Activated CD4-positive, alpha-beta T cell treated with anti-CD3 and anti-CD28 coated beads for 36 hours (primary cell): ENCODE measurements at regions not wholly inside any gene's neighbourhood (a gene's known extent, or its start where the extent isn't known, plus 50 kb on each side); places are given as distances from the start of the nearest gene placed in this dataset.

Experiments
- ATAC-seq: fragments of 200-7000 bp; cut with Tn5 transposase; one replicate; pipeline ENCODE4 v1.10.0; 2021; ENCODE audit warnings: mild to moderate bottlenecking, moderate library complexity
- CTCF ChIA-PET: fragments of 350-600 bp; sonication (Branson Sonifier 250); formaldehyde crosslinking; loops from one replicate; lab custom pipeline; 2021; ENCODE audit warnings: antibody characterized with exemption; lab: Charles Lee
- POLR2A ChIA-PET: fragments of 350-600 bp; sonication (Branson Sonifier 250); formaldehyde crosslinking; loops from one replicate; lab custom pipeline; 2021; ENCODE audit warnings: antibody characterized with exemption, inconsistent platforms; lab: Charles Lee
- DNase-seq: peaks from one replicate; pipeline ENCODE4 v3.0.0-alpha.2; 2020
- H3K27ac Mint-ChIP-seq: one replicate; pipeline ENCODE4 v1.8.0; 2021; ENCODE audit warnings: mixed read lengths
- H3K27me3 Mint-ChIP-seq: one replicate; pipeline ENCODE4 v1.8.0; 2021; ENCODE audit warnings: mixed read lengths
- H3K36me3 Mint-ChIP-seq: one replicate; pipeline ENCODE4 v1.8.0; 2021; ENCODE audit warnings: low read depth, mixed read lengths
- H3K4me1 Mint-ChIP-seq: one replicate; pipeline ENCODE4 v1.8.0; 2021; ENCODE audit warnings: mixed read lengths
- H3K4me3 Mint-ChIP-seq: one replicate; pipeline ENCODE4 v1.8.0; 2021; ENCODE audit warnings: mild to moderate bottlenecking, moderate library complexity, mixed read lengths
- H3K9me3 Mint-ChIP-seq: one replicate; pipeline ENCODE4 v1.8.0; 2021; ENCODE audit warnings: low read depth, mixed read lengths
- intact Hi-C, 2 experiments: fragments of 100-400 bp; cut with DNase I in 1 of 2; cut with micrococcal nuclease in 1 of 2; formaldehyde crosslinking; loops; one replicate each; pipeline versions ENCODE4 v1.14.2 to v1.15.1; 2022 to 2024; cut with DNase I, micrococcal nuclease

- H3K9me3 Mint-ChIP-seq: no peaks in the 10 kb centered on the region
- no peaks in the 10 kb centered on the region for H3K27me3 Mint-ChIP-seq
- POLR2A ChIA-PET: no interaction called here
- H3K27ac Mint-ChIP-seq: no peak overlapping the region
- intact Hi-C loops: no loop called here
- H3K4me1 Mint-ChIP-seq: no peaks in the 10 kb centered on the region
- no peak for ATAC-seq
- CTCF ChIA-PET: no interaction called here
- no peaks in the 10 kb centered on the region for H3K36me3 Mint-ChIP-seq
- H3K4me3 Mint-ChIP-seq: no peak overlapping the region
- no peak for DNase-seq
Observed at GRCh38 chr2:185215497-185215896, 523.1 kb upstream of the FSIP2 start.

GRCh38 chr2:185219981-185220380, 518.6 kb upstream of the FSIP2 start:
- ATAC-seq (no peak), DNase-seq (no peak)
- Mint-ChIP-seq H3K9me3 (no peaks in the 10 kb centered on the region), H3K27ac (no peak overlapping the region), H3K27me3 (no peaks in the 10 kb centered on the region), H3K4me1 (no peaks in the 10 kb centered on the region), H3K4me3 (no peak overlapping the region), H3K36me3 (no peaks in the 10 kb centered on the region)
- intact Hi-C loops: no loop called here
- CTCF ChIA-PET: no interaction called here
- POLR2A ChIA-PET: no interaction called here

DNA sequence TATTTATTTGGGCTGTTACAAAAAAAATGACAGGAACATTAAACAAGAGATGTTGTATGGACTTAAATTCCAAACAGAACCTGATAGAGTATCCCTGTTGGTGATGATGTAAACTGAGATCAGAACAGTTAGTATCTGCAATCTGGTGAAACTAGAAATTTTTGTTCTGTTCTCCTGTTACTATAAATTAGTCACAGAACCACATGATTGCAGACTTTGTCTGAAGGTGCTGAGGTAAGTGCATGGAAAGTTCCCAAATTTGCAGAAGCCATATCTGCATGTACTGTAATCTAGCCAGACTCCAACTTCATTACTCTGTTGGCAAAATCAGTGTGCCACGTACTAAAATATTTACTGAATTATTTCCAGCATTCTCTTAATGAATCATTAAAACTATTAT, 516.3 kb upstream of the FSIP2 start:
- Mint-ChIP-seq H3K36me3 (no peaks in the 10 kb centered on the region), H3K27me3 (no peaks in the 10 kb centered on the region), H3K27ac (no peak overlapping the region), H3K9me3 (no peaks in the 10 kb centered on the region), H3K4me3 (no peak overlapping the region), H3K4me1 (no peaks in the 10 kb centered on the region)
- DNase-seq (no peak), ATAC-seq (no peak)
- intact Hi-C loops: no loop called here
- POLR2A ChIA-PET: no interaction called here
- CTCF ChIA-PET: no interaction called here

DNA sequence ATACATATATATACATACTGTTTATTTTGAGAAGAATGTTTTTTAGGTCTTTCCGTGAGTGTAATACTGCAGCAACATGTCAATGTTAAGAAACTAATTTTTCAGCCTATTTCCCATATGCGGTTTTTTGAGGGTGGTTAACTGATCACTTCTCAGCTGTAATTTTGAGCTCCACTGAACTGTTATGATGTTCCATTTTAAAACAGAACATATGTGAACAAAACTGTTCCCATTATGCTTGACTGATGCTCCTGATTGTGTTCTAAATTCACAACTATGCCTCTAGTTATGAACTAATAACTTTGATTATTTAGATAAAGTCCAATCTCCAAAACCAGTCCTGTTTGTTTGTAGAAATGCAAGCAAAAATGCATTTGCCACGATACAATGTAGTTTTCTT, 511.2 kb upstream of the FSIP2 start:
- ATAC-seq: no peak
- ChIA-PET CTCF (no interaction called here), POLR2A (no interaction called here)
- Mint-ChIP-seq H3K4me1 (no peaks in the 10 kb centered on the region), H3K27me3 (no peaks in the 10 kb centered on the region), H3K36me3 (no peaks in the 10 kb centered on the region), H3K4me3 (no peak overlapping the region), H3K9me3 (no peaks in the 10 kb centered on the region), H3K27ac (no peak overlapping the region)
- intact Hi-C loops: no loop called here
- no peak for DNase-seq

DNA sequence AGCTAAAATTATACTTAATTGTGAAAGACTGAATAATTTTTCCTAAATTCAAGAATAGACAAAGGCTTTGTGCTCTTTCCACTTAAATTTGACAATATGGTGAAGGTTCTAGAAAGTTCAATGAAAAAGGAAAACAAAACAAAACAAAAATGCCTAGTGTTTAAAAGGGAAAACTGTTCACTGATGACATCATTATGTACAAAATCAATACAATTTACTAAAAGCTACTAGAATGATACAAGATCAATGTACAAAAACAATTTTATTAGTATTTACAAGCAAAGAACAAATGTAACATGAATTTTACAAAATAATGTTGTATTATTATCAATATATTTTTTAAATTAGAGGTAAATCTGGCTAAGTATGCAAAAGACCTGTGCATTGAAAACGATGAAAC, 499.1 kb upstream of the FSIP2 start:
- no peak for DNase-seq
- no peaks in the 10 kb centered on the region for H3K36me3 Mint-ChIP-seq
- ATAC-seq: no peak
- CTCF ChIA-PET: no interaction called here
- H3K9me3 Mint-ChIP-seq: peaks cover 5% of the 10 kb centered on the region
- POLR2A ChIA-PET: no interaction called here
- H3K4me3 Mint-ChIP-seq: no peak overlapping the region
- no peaks in the 10 kb centered on the region for H3K4me1 Mint-ChIP-seq
- H3K27me3 Mint-ChIP-seq: no peaks in the 10 kb centered on the region
- H3K27ac Mint-ChIP-seq: no peak overlapping the region
- intact Hi-C loops: no loop called here

- DNase-seq (no peak), ATAC-seq (no peak)
- CTCF ChIA-PET: no interaction called here
- H3K9me3 Mint-ChIP-seq: peaks cover 7% of the 10 kb centered on the region
- POLR2A ChIA-PET: no interaction called here
- intact Hi-C loops: no loop called here
- H3K36me3 Mint-ChIP-seq: no peaks in the 10 kb centered on the region
- H3K27me3 Mint-ChIP-seq: no peaks in the 10 kb centered on the region
- H3K27ac Mint-ChIP-seq: no peak overlapping the region
- H3K4me1 Mint-ChIP-seq: no peaks in the 10 kb centered on the region
- no peak overlapping the region for H3K4me3 Mint-ChIP-seq
Observed at GRCh38 chr2:185240796-185241195, 497.8 kb upstream of the FSIP2 start.

GRCh38 chr2:185241556-185241955, 497.0 kb upstream of the FSIP2 start:
- Mint-ChIP-seq H3K4me3 (no peak overlapping the region), H3K9me3 (peaks cover 7% of the 10 kb centered on the region), H3K27me3 (no peaks in the 10 kb centered on the region), H3K4me1 (no peaks in the 10 kb centered on the region), H3K36me3 (no peaks in the 10 kb centered on the region), H3K27ac (no peak overlapping the region)
- ChIA-PET POLR2A (no interaction called here), CTCF (no interaction called here)
- DNase-seq: no peak
- ATAC-seq: no peak
- intact Hi-C loops: no loop called here

GRCh38 chr2:185242462-185242861, 496.1 kb upstream of the FSIP2 start:
- Mint-ChIP-seq H3K9me3 (peaks cover 7% of the 10 kb centered on the region), H3K36me3 (no peaks in the 10 kb centered on the region), H3K4me1 (no peaks in the 10 kb centered on the region), H3K27me3 (no peaks in the 10 kb centered on the region), H3K4me3 (no peak overlapping the region), H3K27ac (no peak overlapping the region)
- intact Hi-C loops: no loop called here
- CTCF ChIA-PET: no interaction called here
- POLR2A ChIA-PET: no interaction called here
- DNase-seq (no peak), ATAC-seq (no peak)

- CTCF ChIA-PET: no interaction called here
Observed at GRCh38 chr2:185245216-185245615, 493.4 kb upstream of the FSIP2 start.

GRCh38 chr2:185245806-185246205, 492.8 kb upstream of the FSIP2 start:
- ATAC-seq: no peak
- no peaks in the 10 kb centered on the region for H3K36me3 Mint-ChIP-seq
- POLR2A ChIA-PET: no interaction called here
- H3K27ac Mint-ChIP-seq: no peak overlapping the region
- DNase-seq: no peak
- H3K9me3 Mint-ChIP-seq: peaks cover 4% of the 10 kb centered on the region
- H3K27me3 Mint-ChIP-seq: no peaks in the 10 kb centered on the region
- CTCF ChIA-PET: no interaction called here
- no peaks in the 10 kb centered on the region for H3K4me1 Mint-ChIP-seq
- intact Hi-C loops: no loop called here
- no peak overlapping the region for H3K4me3 Mint-ChIP-seq

More at GRCh38 chr2:185245216-185245615, 493.4 kb upstream of the FSIP2 start:
- POLR2A ChIA-PET: no interaction called here
- intact Hi-C loops: no loop called here
- Mint-ChIP-seq H3K27me3 (no peaks in the 10 kb centered on the region), H3K4me1 (no peaks in the 10 kb centered on the region), H3K36me3 (no peaks in the 10 kb centered on the region), H3K27ac (no peak overlapping the region), H3K9me3 (peaks cover 4% of the 10 kb centered on the region), H3K4me3 (no peak overlapping the region)
- ATAC-seq (no peak), DNase-seq (no peak)

- ChIA-PET CTCF (no interaction called here), POLR2A (no interaction called here)
- intact Hi-C loops: no loop called here
- Mint-ChIP-seq H3K27me3 (no peaks in the 10 kb centered on the region), H3K4me1 (no peaks in the 10 kb centered on the region), H3K9me3 (peaks cover 2% of the 10 kb centered on the region), H3K27ac (no peak overlapping the region), H3K36me3 (no peaks in the 10 kb centered on the region), H3K4me3 (no peak overlapping the region)
- DNase-seq (no peak), ATAC-seq (no peak)
Observed at GRCh38 chr2:185246717-185247116, 491.9 kb upstream of the FSIP2 start.

DNA sequence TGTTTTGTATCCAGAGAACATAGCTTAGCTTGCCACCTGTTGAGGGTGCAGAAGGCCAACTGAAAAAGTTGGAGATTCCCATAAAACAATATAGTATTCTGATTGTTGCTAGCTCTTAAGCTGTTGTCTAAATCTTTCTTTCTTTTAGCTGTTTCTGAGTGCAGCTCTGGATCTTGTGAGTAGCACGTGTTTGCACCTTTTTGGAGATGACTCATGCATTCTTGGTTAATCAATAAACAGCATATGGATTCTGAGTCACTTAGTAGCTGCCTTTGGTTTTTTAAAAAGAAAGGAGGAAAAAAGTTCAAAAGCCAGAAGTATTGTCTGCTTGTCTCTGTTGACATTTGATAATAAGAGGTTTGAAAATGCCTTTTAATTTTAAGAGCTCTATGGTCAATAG, 483.0 kb upstream of the FSIP2 start:
- Mint-ChIP-seq H3K4me3 (no peak overlapping the region), H3K4me1 (no peaks in the 10 kb centered on the region), H3K27me3 (no peaks in the 10 kb centered on the region), H3K27ac (no peak overlapping the region), H3K36me3 (no peaks in the 10 kb centered on the region), H3K9me3 (no peaks in the 10 kb centered on the region)
- intact Hi-C loops: no loop called here
- ChIA-PET CTCF (no interaction called here), POLR2A (no interaction called here)
- DNase-seq (no peak), ATAC-seq (no peak)

GRCh38 chr2:185265747-185266146, 472.9 kb upstream of the FSIP2 start:
- Mint-ChIP-seq H3K36me3 (no peaks in the 10 kb centered on the region), H3K4me3 (no peak overlapping the region), H3K4me1 (no peaks in the 10 kb centered on the region), H3K27me3 (no peaks in the 10 kb centered on the region), H3K9me3 (no peaks in the 10 kb centered on the region), H3K27ac (no peak overlapping the region)
- ATAC-seq (no peak), DNase-seq (no peak)
- ChIA-PET CTCF (interaction anchor here (0.6 kb wide), 1 partner anchor 1376 kb away, joined by 3 read pairs; no protein-coding TSS in a partner anchor), POLR2A (no interaction called here)
- intact Hi-C loops: no loop called here
